ENCODE measurements at regions not wholly inside any gene's neighbourhood (a gene's known extent, or its start where the extent isn't known, plus 50 kb on each side); places are given as distances from the start of the nearest gene placed in this dataset.
"Not testable (repeated sequence)": the region's sequence is repeated elsewhere in the genome, so short reads cannot be mapped to it uniquely, and the experiment has no call there.

DNA sequence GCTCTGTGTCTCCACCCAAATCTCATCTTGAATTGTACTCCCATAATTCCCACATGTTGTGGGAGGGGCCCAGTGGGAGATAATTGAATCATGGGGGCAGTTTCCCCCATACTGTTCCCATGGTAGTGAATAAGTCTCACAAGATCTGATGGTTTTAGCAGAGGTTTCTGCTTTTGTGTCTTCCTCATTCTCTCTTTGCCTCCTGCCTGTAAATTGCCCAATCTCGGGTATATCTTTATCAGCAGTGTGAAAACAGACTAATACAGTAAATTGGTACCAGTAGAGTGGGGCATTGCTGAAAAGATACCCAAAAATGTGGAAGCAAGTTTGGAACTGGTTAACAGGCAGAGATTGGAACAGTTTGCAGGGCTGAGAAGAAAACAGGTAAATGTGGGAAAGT, 278.1 kb upstream of the PCDH9 start:
- H3K27me3 ChIP-seq (ENCODE audit: control insufficient read depth in 3 of 3, insufficient read depth in 3 of 3, low read depth in 1 of 3, low read length in 3 of 3); H3K18ac ChIP-seq (ENCODE audit: low read length); H3K4ac ChIP-seq (ENCODE audit: low read length); H3K23ac ChIP-seq (ENCODE audit: low read depth, low read length, poor library complexity); H4K8ac ChIP-seq (ENCODE audit: low read depth, low read length); H2BK12ac ChIP-seq (ENCODE audit: low read length); H3K79me1 ChIP-seq (ENCODE audit: low read depth, low read length); H3K4me1 ChIP-seq (ENCODE audit: control insufficient read depth in 2 of 2, insufficient read depth in 1 of 2, low read depth in 1 of 2, low read length in 2 of 2); H2AK5ac ChIP-seq (ENCODE audit: low read depth, low read length); H3K9me3 ChIP-seq (replicated peaks in 1 of 2; ENCODE audit: control insufficient read depth in 2 of 2, insufficient read depth in 1 of 2, low read depth in 1 of 2, low read length in 2 of 2); H2BK5ac ChIP-seq (ENCODE audit: low read length); H4K91ac ChIP-seq (ENCODE audit: low read depth, low read length, poor library complexity); H3K4me3 ChIP-seq (ENCODE audit: low read length in 2 of 2); DNase-seq (ENCODE audit: low spot score); H2BK120ac ChIP-seq (ENCODE audit: low read depth, low read length); H3K4me2 ChIP-seq (ENCODE audit: insufficient read depth, low read length, poor library complexity, severe bottlenecking); H3K14ac ChIP-seq (ENCODE audit: low read length); H2BK15ac ChIP-seq (ENCODE audit: low read length); H2AFZ ChIP-seq (ENCODE audit: low read length); H3K36me3 ChIP-seq (replicated peaks in 1 of 2; ENCODE audit: control insufficient read depth in 2 of 2, insufficient read depth in 2 of 2, low read length in 2 of 2); H3K27ac ChIP-seq (replicated peaks; ENCODE audit: low read length); H3K9ac ChIP-seq (ENCODE audit: low read depth, low read length, poor library complexity): not testable (repeated sequence)
- WGBS, 2 donors (ENCODE audit: extremely low coverage in 2 of 2, insufficient read length in 2 of 2, insufficient replicate concordance in 1 of 2), result no CpG with 5 or more reads among the region's 1 CpG

DNA sequence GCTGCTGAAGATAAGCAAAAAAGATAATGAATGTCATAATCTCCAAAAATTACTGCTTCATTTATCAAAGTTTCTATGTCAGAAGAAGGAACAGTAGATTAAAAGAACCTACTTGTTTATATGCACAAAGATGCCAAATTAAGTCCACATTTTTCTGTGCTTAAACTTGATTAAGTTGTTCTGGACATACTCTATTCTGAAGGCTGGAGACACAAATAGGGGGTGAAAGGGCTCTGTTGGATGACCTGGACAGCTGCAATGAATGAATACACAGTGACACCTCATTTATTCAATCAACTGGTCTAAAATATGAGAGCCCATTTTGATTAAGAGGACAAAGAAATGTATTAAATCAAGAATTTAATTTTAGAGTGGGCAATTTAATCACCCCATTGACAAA, 276.3 kb upstream of the PCDH9 start:
- H3K27me3 ChIP-seq (ENCODE audit: control insufficient read depth in 3 of 3, insufficient read depth in 3 of 3, low read depth in 1 of 3, low read length in 3 of 3), result no peaks in the 10 kb centered on the region
- H3K4ac ChIP-seq (ENCODE audit: low read length), result no peak overlapping the region
- no peaks in the 10 kb centered on the region for H3K36me3 ChIP-seq (replicated peaks in 1 of 2; ENCODE audit: control insufficient read depth in 2 of 2, insufficient read depth in 2 of 2, low read length in 2 of 2)
- H3K4me3 ChIP-seq (ENCODE audit: low read length in 2 of 2), result no peak overlapping the region
- H3K27ac ChIP-seq (replicated peaks; ENCODE audit: low read length), result no peak overlapping the region
- H2BK5ac ChIP-seq (ENCODE audit: low read length), result no peak overlapping the region
- no peak for DNase-seq (ENCODE audit: low spot score)
- no peak overlapping the region for H3K23ac ChIP-seq (ENCODE audit: low read depth, low read length, poor library complexity)
- no peak overlapping the region for H2AFZ ChIP-seq (ENCODE audit: low read length)
- no peak overlapping the region for H2BK120ac ChIP-seq (ENCODE audit: low read depth, low read length)
- no peak overlapping the region for H3K4me2 ChIP-seq (ENCODE audit: insufficient read depth, low read length, poor library complexity, severe bottlenecking)
- H2AK5ac ChIP-seq (ENCODE audit: low read depth, low read length), result no peak overlapping the region
- no peak overlapping the region for H4K91ac ChIP-seq (ENCODE audit: low read depth, low read length, poor library complexity)
- H3K14ac ChIP-seq (ENCODE audit: low read length), result no peak overlapping the region
- peaks cover 0 to 3% of the 10 kb centered on the region in 2 donors for H3K4me1 ChIP-seq (ENCODE audit: control insufficient read depth in 2 of 2, insufficient read depth in 1 of 2, low read depth in 1 of 2, low read length in 2 of 2)
- no peak overlapping the region for H4K8ac ChIP-seq (ENCODE audit: low read depth, low read length)
- no peaks in the 10 kb centered on the region for H3K9me3 ChIP-seq (replicated peaks in 1 of 2; ENCODE audit: control insufficient read depth in 2 of 2, insufficient read depth in 1 of 2, low read depth in 1 of 2, low read length in 2 of 2)
- no peaks in the 10 kb centered on the region for H3K79me1 ChIP-seq (ENCODE audit: low read depth, low read length)
- H2BK12ac ChIP-seq (ENCODE audit: low read length), result no peak overlapping the region
- H2BK15ac ChIP-seq (ENCODE audit: low read length), result no peak overlapping the region
- H3K18ac ChIP-seq (ENCODE audit: low read length), result no peak overlapping the region
- no peak overlapping the region for H3K9ac ChIP-seq (ENCODE audit: low read depth, low read length, poor library complexity)

DNA sequence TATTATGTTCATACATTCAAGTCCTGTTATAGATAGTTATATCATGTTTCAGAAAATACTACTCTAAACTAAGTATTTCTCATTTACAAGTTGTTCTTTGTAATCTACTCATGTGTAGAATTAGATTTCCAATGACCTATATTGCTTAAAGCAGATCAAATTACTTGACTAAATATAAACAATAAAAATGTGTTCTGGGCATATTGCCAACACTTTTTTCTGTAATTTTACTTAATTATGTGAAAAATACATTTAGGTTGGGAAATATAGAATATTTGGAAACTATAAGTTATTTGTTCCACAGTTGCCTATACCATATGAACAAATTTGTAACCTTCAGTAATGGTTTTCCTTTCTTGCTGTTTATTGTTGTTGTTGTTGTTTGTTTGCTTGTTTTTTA, 275.2 kb upstream of the PCDH9 start:
- Histone ChIP-seq H4K91ac (ENCODE audit: low read depth, low read length, poor library complexity) (no peak overlapping the region), H3K14ac (ENCODE audit: low read length) (no peak overlapping the region), H3K4me1 (ENCODE audit: control insufficient read depth in 2 of 2, insufficient read depth in 1 of 2, low read depth in 1 of 2, low read length in 2 of 2) (peaks cover 0 to 3% of the 10 kb centered on the region in 2 donors), H4K8ac (ENCODE audit: low read depth, low read length) (no peak overlapping the region), H2AK5ac (ENCODE audit: low read depth, low read length) (no peak overlapping the region), H3K79me1 (ENCODE audit: low read depth, low read length) (no peaks in the 10 kb centered on the region), H3K4me3 (ENCODE audit: low read length in 2 of 2) (no peak overlapping the region), H3K23ac (ENCODE audit: low read depth, low read length, poor library complexity) (no peak overlapping the region), H3K9me3 (replicated peaks in 1 of 2; ENCODE audit: control insufficient read depth in 2 of 2, insufficient read depth in 1 of 2, low read depth in 1 of 2, low read length in 2 of 2) (no peaks in the 10 kb centered on the region), H3K27me3 (ENCODE audit: control insufficient read depth in 3 of 3, insufficient read depth in 3 of 3, low read depth in 1 of 3, low read length in 3 of 3) (no peaks in the 10 kb centered on the region), H2BK5ac (ENCODE audit: low read length) (no peak overlapping the region), H2BK120ac (ENCODE audit: low read depth, low read length) (no peak overlapping the region), H3K9ac (ENCODE audit: low read depth, low read length, poor library complexity) (no peak overlapping the region), H3K4me2 (ENCODE audit: insufficient read depth, low read length, poor library complexity, severe bottlenecking) (no peak overlapping the region), H3K36me3 (replicated peaks in 1 of 2; ENCODE audit: control insufficient read depth in 2 of 2, insufficient read depth in 2 of 2, low read length in 2 of 2) (no peaks in the 10 kb centered on the region), H3K4ac (ENCODE audit: low read length) (no peak overlapping the region), H3K27ac (replicated peaks; ENCODE audit: low read length) (no peak overlapping the region), H3K18ac (ENCODE audit: low read length) (no peak overlapping the region), H2AFZ (ENCODE audit: low read length) (no peak overlapping the region), H2BK15ac (ENCODE audit: low read length) (no peak overlapping the region), H2BK12ac (ENCODE audit: low read length) (no peak overlapping the region)
- no peak for DNase-seq (ENCODE audit: low spot score)

DNA sequence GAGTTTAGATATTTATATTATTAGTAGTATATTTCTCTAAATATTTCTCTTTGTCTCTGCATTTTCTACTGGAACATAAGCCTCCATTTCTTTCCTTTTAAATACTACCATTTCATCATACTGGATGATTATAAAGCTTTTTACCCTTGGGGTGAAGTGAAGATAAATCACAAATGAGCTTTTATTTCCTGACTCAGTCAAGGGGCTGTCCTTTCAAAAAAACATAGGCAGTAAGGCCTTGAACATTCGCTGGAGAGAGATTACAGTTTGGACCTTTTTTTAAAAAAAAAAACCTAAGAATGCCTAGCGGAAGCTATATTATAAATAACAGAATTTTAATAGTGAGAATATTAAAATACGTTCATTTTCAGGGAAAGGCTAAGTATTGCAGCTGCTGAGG, 268.8 kb upstream of the PCDH9 start:
- H3K79me1 ChIP-seq (ENCODE audit: low read depth, low read length), result no peaks in the 10 kb centered on the region
- H3K27ac ChIP-seq (replicated peaks; ENCODE audit: low read length), result no peak overlapping the region
- H3K14ac ChIP-seq (ENCODE audit: low read length), result no peak overlapping the region
- WGBS, 2 donors (ENCODE audit: extremely low coverage in 2 of 2, insufficient read length in 2 of 2, insufficient replicate concordance in 1 of 2), result no CpG with 5 or more reads among the region's 3 CpGs
- H3K36me3 ChIP-seq (replicated peaks in 1 of 2; ENCODE audit: control insufficient read depth in 2 of 2, insufficient read depth in 2 of 2, low read length in 2 of 2), result no peaks in the 10 kb centered on the region
- no peak overlapping the region for H2BK120ac ChIP-seq (ENCODE audit: low read depth, low read length)
- no peaks in the 10 kb centered on the region for H3K4me1 ChIP-seq (ENCODE audit: control insufficient read depth in 2 of 2, insufficient read depth in 1 of 2, low read depth in 1 of 2, low read length in 2 of 2)
- no peaks in the 10 kb centered on the region for H3K9me3 ChIP-seq (replicated peaks in 1 of 2; ENCODE audit: control insufficient read depth in 2 of 2, insufficient read depth in 1 of 2, low read depth in 1 of 2, low read length in 2 of 2)
- no peak for DNase-seq (ENCODE audit: low spot score)
- H2BK15ac ChIP-seq (ENCODE audit: low read length), result no peak overlapping the region
- H3K23ac ChIP-seq (ENCODE audit: low read depth, low read length, poor library complexity), result no peak overlapping the region
- H3K9ac ChIP-seq (ENCODE audit: low read depth, low read length, poor library complexity), result no peak overlapping the region
- H2BK5ac ChIP-seq (ENCODE audit: low read length), result no peak overlapping the region
- no peak overlapping the region for H2AFZ ChIP-seq (ENCODE audit: low read length)
- H3K27me3 ChIP-seq (ENCODE audit: control insufficient read depth in 3 of 3, insufficient read depth in 3 of 3, low read depth in 1 of 3, low read length in 3 of 3), result no peaks in the 10 kb centered on the region
- H2AK5ac ChIP-seq (ENCODE audit: low read depth, low read length), result no peak overlapping the region
- no peak overlapping the region for H4K8ac ChIP-seq (ENCODE audit: low read depth, low read length)
- H2BK12ac ChIP-seq (ENCODE audit: low read length), result no peak overlapping the region
- H4K91ac ChIP-seq (ENCODE audit: low read depth, low read length, poor library complexity), result no peak overlapping the region
- no peak overlapping the region for H3K4me3 ChIP-seq (ENCODE audit: low read length in 2 of 2)
- H3K4ac ChIP-seq (ENCODE audit: low read length), result no peak overlapping the region
- H3K4me2 ChIP-seq (ENCODE audit: insufficient read depth, low read length, poor library complexity, severe bottlenecking), result no peak overlapping the region
- H3K18ac ChIP-seq (ENCODE audit: low read length), result no peak overlapping the region
